Activated B cell treated with CpG ODN at 0.5 μM for 24 hours (primary cell): ENCODE measurements at regions not wholly inside any gene's neighbourhood (a gene's known extent, or its start where the extent isn't known, plus 50 kb on each side); places are given as distances from the start of the nearest gene placed in this dataset.

Experiments used
- ATAC-seq: fragments of 200-7000 bp; cut with Tn5 transposase; one replicate; pipeline ENCODE4 v1.10.0; 2021; ENCODE audit warnings: low read depth, mild to moderate bottlenecking, moderate library complexity
- CTCF ChIA-PET: fragments of 350-600 bp; sonication (Branson Sonifier 250); formaldehyde crosslinking; loops from one replicate; lab custom pipeline; 2021; ENCODE audit warnings: antibody characterized with exemption; lab: Charles Lee
- POLR2A ChIA-PET: fragments of 350-600 bp; sonication (Branson Sonifier 250); formaldehyde crosslinking; loops from one replicate; lab custom pipeline; 2021; ENCODE audit warnings: antibody characterized with exemption; lab: Charles Lee
- DNase-seq: peaks from one replicate; pipeline ENCODE4 v3.0.0; 2022
- H3K27ac Mint-ChIP-seq: one replicate; pipeline ENCODE4 v1.8.0; 2020; ENCODE audit warnings: mixed read lengths
- H3K27me3 Mint-ChIP-seq: one replicate; pipeline ENCODE4 v1.8.0; 2021; ENCODE audit warnings: mixed read lengths
- H3K36me3 Mint-ChIP-seq: one replicate; pipeline ENCODE4 v1.8.0; 2021; ENCODE audit warnings: low read depth, mixed read lengths
- H3K4me1 Mint-ChIP-seq: one replicate; pipeline ENCODE4 v1.8.0; 2021; ENCODE audit warnings: mixed read lengths
- H3K4me3 Mint-ChIP-seq: one replicate; pipeline ENCODE4 v1.8.0; 2020; ENCODE audit warnings: mild to moderate bottlenecking, mixed read lengths
- H3K9me3 Mint-ChIP-seq: one replicate; pipeline ENCODE4 v1.8.0; 2020; ENCODE audit warnings: mixed read lengths
- CTCF ChIP-seq: fragments of 200-600 bp; IDR thresholded peaks from one replicate; pipeline ENCODE4 v1.8.0; 2022; ENCODE audit warnings: antibody characterized with exemption, mild to moderate bottlenecking
- intact Hi-C: fragments of 100-400 bp; cut with micrococcal nuclease; formaldehyde crosslinking; loops from one replicate; pipeline ENCODE4 v1.15.1; 2024

DNA sequence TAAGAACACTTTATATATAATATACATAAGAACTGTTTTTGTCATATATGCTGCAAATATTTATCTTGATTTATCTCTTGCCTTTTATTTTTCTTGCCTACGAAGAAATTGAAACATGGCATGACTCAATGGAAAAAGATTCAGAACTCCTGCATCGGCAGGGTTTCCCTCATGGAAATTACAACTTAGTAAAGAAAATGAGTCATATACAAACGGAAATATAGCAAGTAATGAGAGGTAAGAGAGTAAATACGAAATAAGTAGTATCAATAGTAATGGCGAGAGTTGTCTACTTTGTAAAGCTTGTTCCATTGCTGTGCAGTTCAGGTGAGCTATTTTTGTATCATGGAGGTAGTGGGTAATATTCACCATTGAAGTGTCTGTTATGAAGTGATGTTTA lies 350.4 kb downstream of the DDX10 start:
- no peak overlapping the region for H3K4me3 Mint-ChIP-seq
- H3K27me3 Mint-ChIP-seq = no peaks in the 10 kb centered on the region
- no peaks in the 10 kb centered on the region for H3K4me1 Mint-ChIP-seq
- intact Hi-C loops = no loop called here
- no peaks in the 10 kb centered on the region for H3K36me3 Mint-ChIP-seq
- no peak overlapping the region for H3K27ac Mint-ChIP-seq
- no peak for TF ChIP-seq CTCF
- DNase-seq (no peak), ATAC-seq (no peak)
- no peaks in the 10 kb centered on the region for H3K9me3 Mint-ChIP-seq
- ChIA-PET CTCF (no interaction called here), POLR2A (no interaction called here)

DNA sequence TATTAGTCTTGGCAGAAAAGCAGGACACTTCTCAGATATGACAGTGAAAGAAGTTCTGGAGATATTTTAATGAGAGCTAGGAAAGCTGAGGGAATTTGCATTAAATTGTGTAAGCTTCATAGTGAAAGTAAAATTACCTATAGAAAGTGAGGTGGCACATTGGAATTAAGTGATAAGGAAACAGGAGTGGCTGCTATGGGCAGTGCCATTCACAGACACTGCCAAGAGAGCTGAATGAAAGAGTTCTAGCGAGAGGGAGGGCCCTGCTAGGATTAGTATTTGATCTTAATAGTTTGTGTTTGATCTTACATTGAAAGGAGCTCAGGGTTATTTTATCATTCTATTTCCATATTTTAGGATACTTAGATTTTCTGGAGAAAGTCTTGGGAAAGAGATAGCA lies 351.9 kb downstream of the DDX10 start:
- CTCF ChIA-PET = no interaction called here
- TF ChIP-seq CTCF = no peak
- Mint-ChIP-seq H3K27me3 (no peaks in the 10 kb centered on the region), H3K27ac (no peak overlapping the region), H3K4me3 (no peak overlapping the region), H3K4me1 (no peaks in the 10 kb centered on the region), H3K36me3 (no peaks in the 10 kb centered on the region), H3K9me3 (no peaks in the 10 kb centered on the region)
- intact Hi-C loops = no loop called here
- DNase-seq = no peak
- POLR2A ChIA-PET = no interaction called here
- ATAC-seq = no peak

- intact Hi-C loops = no loop called here
- ChIA-PET POLR2A (no interaction called here), CTCF (no interaction called here)
- H3K36me3 Mint-ChIP-seq = no peaks in the 10 kb centered on the region
- TF ChIP-seq CTCF = no peak
- DNase-seq (no peak), ATAC-seq (no peak)
- H3K27me3 Mint-ChIP-seq = no peaks in the 10 kb centered on the region
- no peak overlapping the region for H3K4me3 Mint-ChIP-seq
- H3K9me3 Mint-ChIP-seq = no peaks in the 10 kb centered on the region
- H3K27ac Mint-ChIP-seq = no peak overlapping the region
- H3K4me1 Mint-ChIP-seq = no peaks in the 10 kb centered on the region
Measured at GRCh38 chr11:109017489-109017888, 352.6 kb downstream of the DDX10 start.

DNA sequence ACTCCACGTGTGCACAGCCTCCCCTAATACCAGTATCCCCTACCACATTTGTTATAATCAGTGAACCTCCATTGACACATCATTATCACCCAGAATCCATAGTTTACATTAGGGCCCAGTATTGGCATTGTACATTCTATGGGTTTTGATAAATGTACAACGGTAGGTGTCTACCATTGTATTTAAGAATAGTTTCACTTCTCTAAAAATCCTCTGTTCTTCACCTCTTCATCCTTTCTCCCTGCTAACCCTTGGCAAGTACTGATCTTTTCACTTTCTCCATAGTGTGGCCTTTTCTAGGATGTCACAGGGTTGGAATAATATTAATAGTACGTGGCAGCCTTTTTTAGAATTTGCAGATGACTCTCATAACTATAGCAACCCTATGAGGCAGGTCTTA lies 353.8 kb downstream of the DDX10 start:
- ChIA-PET CTCF (no interaction called here), POLR2A (no interaction called here)
- H3K36me3 Mint-ChIP-seq = no peaks in the 10 kb centered on the region
- no peak overlapping the region for H3K27ac Mint-ChIP-seq
- ATAC-seq (no peak), DNase-seq (no peak)
- intact Hi-C loops = no loop called here
- no peak for TF ChIP-seq CTCF
- H3K4me3 Mint-ChIP-seq = no peak overlapping the region
- H3K4me1 Mint-ChIP-seq = no peaks in the 10 kb centered on the region
- peaks cover 2% of the 10 kb centered on the region for H3K9me3 Mint-ChIP-seq
- H3K27me3 Mint-ChIP-seq = no peaks in the 10 kb centered on the region

- POLR2A ChIA-PET = no interaction called here
- intact Hi-C loops = no loop called here
- H3K4me3 Mint-ChIP-seq = no peak overlapping the region
Measured at GRCh38 chr11:109019342-109019936, 354.6 kb downstream of the DDX10 start.

More at GRCh38 chr11:109019342-109019936, 354.6 kb downstream of the DDX10 start:
- H3K9me3 Mint-ChIP-seq = peaks cover 4% of the 10 kb centered on the region
- CTCF ChIA-PET = no interaction called here
- no peaks in the 10 kb centered on the region for H3K36me3 Mint-ChIP-seq
- no peak for DNase-seq
- H3K4me1 Mint-ChIP-seq = no peaks in the 10 kb centered on the region
- no peak for ATAC-seq
- TF ChIP-seq CTCF = no peak
- no peak overlapping the region for H3K27ac Mint-ChIP-seq
- H3K27me3 Mint-ChIP-seq = no peaks in the 10 kb centered on the region
